Cardiac fibroblast (primary cell): ENCODE measurements at regions not wholly inside any gene's neighbourhood (a gene's known extent, or its start where the extent isn't known, plus 50 kb on each side); places are given as distances from the start of the nearest gene placed in this dataset.
A peak's percentile ranks its signal among the peaks of the same experiment; 100 is the strongest.

Experiments used
- DNase-seq, 2 donors: peaks; one replicate each; pipeline versions ENCODE4 v3.0.0 to v3.0.0-alpha.2; 2010; ENCODE audit warnings: low read depth in 2 of 2
- H3K4me3 ChIP-seq, 2 donors: replicated peaks in 1 of 2; 1 replicate in 1 of 2; 2 replicates in 1 of 2; pipeline ENCODE4 v1.5.1; 2011; ENCODE audit warnings: low read depth in 2 of 2, low read length in 2 of 2, mild to moderate bottlenecking in 2 of 2, moderate library complexity in 1 of 2
- CTCF ChIP-seq: IDR thresholded peaks from one replicate; pipeline ENCODE4 v1.5.1; 2011; ENCODE audit warnings: low read depth, mild to moderate bottlenecking, low read length, inconsistent platforms

DNA sequence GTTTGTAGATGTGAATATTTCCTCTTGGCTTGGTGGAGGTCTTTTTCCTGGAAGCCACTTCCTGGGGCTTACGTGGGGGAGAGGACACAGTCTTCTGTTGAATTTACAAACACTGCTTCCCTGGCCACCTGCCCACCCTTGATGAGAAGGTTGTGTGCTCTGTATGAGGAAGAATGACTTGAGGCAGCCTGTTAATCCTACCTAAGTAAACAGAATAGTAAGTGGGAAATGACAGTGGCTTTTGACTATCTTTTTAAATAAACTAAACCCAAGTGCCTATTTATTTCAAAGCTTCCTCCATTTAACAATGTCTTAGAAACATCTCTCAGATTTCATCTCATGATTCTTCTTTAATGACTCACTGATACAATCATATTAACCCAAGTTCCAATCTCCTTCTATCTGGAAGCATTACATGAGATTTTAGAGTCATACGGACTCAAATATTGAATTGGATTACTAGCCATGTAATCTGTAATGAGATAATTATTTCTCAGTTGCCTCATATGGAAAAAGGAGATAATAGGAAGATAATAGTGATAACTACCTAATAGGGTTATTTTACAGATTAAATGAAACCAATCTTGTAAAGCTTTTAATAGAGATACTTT, 96.6 kb upstream of the SMIM36 start:
- H3K4me3 ChIP-seq = no peak overlapping the region
- TF ChIP-seq CTCF = no peak

GRCh38 chr17:55606488-55606815, 95.2 kb upstream of the SMIM36 start:
- TF ChIP-seq CTCF = no peak
- DNase-seq = peak in 1 of 2 donors; percentile 47
- no peak overlapping the region for H3K4me3 ChIP-seq

More for the DNA sequence above, 96.6 kb upstream of the SMIM36 start:
- DNase-seq = peak; percentile 25 to 93

DNA sequence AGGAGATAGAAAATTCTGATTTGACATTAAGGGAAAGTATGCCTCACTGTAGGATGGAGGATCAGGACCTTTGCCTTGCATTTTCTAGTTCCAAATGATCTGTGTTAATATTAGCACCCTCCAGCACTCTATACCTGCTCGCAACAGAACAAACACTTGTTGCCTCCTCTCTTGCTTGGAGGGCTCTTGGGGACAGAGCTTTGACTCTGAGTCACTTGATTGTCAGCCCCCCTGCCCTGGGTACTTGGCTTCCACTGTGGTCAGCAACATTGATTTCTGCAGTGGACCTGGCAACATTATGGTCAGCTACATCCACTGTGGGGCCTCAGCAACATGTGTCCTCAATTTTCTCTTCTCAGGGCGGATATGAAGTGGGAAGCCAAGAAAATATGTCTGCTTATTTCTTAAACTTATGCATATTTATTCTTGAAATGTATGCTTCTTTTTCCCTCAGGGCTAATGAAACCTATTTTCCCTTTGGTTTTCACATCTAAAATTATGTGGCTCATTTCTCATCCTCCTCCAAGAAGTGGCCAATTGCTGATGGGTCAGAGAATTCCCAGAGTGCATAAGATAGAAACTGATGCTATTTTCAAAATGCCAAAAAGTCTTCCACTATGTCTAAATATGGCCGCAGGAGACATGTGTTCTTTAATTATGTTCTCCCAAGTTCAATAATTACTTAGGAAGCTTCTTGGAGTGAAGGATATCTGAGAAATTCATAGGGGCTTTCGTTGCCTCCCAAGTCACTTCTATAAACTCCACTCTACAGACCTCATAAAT, 94.6 kb upstream of the SMIM36 start:
- TF ChIP-seq CTCF = no peak
- DNase-seq = no peak
- H3K4me3 ChIP-seq = no peak overlapping the region

- DNase-seq = peak; percentile 74 to 77
- TF ChIP-seq CTCF = peak; percentile 85
- no peak overlapping the region for H3K4me3 ChIP-seq
Measured at GRCh38 chr17:55601874-55602364, 90.7 kb upstream of the SMIM36 start.

DNA sequence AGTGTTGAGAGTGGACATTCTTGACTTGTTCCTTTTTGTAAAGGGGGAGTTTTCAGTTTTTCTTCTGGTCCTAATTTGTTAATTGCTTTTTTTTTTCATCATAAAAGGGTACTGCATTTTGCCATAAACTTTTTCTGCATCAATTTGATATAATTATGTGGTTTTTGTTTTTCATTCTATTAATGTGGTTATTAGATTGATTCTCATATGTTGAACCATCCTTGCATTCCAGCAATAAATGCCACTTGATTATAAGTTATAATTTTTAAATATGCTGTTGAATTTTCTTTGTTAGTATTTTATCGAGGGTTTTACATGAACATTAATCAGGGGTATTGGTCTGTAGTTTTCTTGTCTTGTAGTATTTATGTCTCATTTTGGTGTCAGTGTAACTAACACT, 87.2 kb upstream of the SMIM36 start:
- TF ChIP-seq CTCF = no peak
- H3K4me3 ChIP-seq = no peak overlapping the region
- DNase-seq = peak in 1 of 2 donors; percentile 11

GRCh38 chr17:55588446-55589242, 77.4 kb upstream of the SMIM36 start:
- no peak for TF ChIP-seq CTCF
- DNase-seq = peak in 1 of 2 donors; percentile 46
- no peak overlapping the region for H3K4me3 ChIP-seq
